HEK293T (cell line): ENCODE measurements at regions not wholly inside any gene's neighbourhood (a gene's known extent, or its start where the extent isn't known, plus 50 kb on each side); places are given as distances from the start of the nearest gene placed in this dataset.

Experiments used
- CTCF ChIA-PET: fragments of 350-600 bp; formaldehyde crosslinking; extraction: SDS; loops from one replicate; lab custom pipeline; 2021; ENCODE audit warnings: antibody characterized with exemption, inconsistent platforms; lab: Yijun Ruan, JAX
- POLR2A ChIA-PET: fragments of 350-600 bp; formaldehyde crosslinking; extraction: SDS; loops from one replicate; lab custom pipeline; 2020; ENCODE audit warnings: antibody characterized with exemption, inconsistent platforms; lab: Yijun Ruan, JAX
- DNase-seq: peaks from one replicate; pipeline ENCODE4 v3.0.0; 2012; ENCODE audit warnings: mixed read lengths; ENCODE audit errors: extremely low spot score
- ARNT ChIP-seq: fragments of 450-650 bp; IDR thresholded peaks from 2 replicates; pipeline ENCODE4 v1.6.1; 2017; ENCODE audit warnings: mild to moderate bottlenecking
- BHLHE40 ChIP-seq: fragments of 450-650 bp; IDR thresholded peaks from 2 replicates; pipeline ENCODE4 v1.6.1; 2016; ENCODE audit warnings: mild to moderate bottlenecking, moderate library complexity, borderline replicate concordance
- CTBP1 ChIP-seq: fragments of 450-650 bp; IDR thresholded peaks from 2 replicates; pipeline ENCODE4 v1.6.1; 2016; ENCODE audit warnings: borderline replicate concordance
- ELF4 ChIP-seq: fragments of 450-650 bp; IDR thresholded peaks from 2 replicates; pipeline ENCODE4 v1.6.1; 2017; ENCODE audit warnings: antibody characterized with exemption
- FOXA1 ChIP-seq: fragments of 450-650 bp; IDR thresholded peaks from 2 replicates; pipeline ENCODE4 v1.6.1; 2016; ENCODE audit warnings: mild to moderate bottlenecking
- FOXK2 ChIP-seq: fragments of 450-650 bp; IDR thresholded peaks from 2 replicates; pipeline ENCODE4 v1.6.1; 2016; ENCODE audit warnings: mild to moderate bottlenecking
- FOXM1 ChIP-seq: fragments of 450-650 bp; IDR thresholded peaks from 2 replicates; pipeline ENCODE4 v1.6.1; 2017; ENCODE audit warnings: mild to moderate bottlenecking, borderline replicate concordance
- HDGF ChIP-seq: fragments of 450-650 bp; IDR thresholded peaks from 2 replicates; pipeline ENCODE4 v1.6.1; 2017; ENCODE audit warnings: antibody characterized with exemption, borderline replicate concordance
- L3MBTL2 ChIP-seq: fragments of 450-650 bp; conservative IDR thresholded peaks from 2 replicates; pipeline ENCODE4 v1.6.1; 2016; ENCODE audit warnings: mild to moderate bottlenecking
- LEF1 ChIP-seq: fragments of 450-650 bp; IDR thresholded peaks from 2 replicates; pipeline ENCODE4 v1.6.1; 2017; ENCODE audit warnings: mild to moderate bottlenecking, borderline replicate concordance
- NFRKB ChIP-seq: fragments of 450-650 bp; IDR thresholded peaks from 2 replicates; pipeline ENCODE4 v1.6.1; 2016; ENCODE audit warnings: mild to moderate bottlenecking, moderate library complexity
- SP1 ChIP-seq: fragments of 450-650 bp; IDR thresholded peaks from 2 replicates; pipeline ENCODE4 v1.6.1; 2017
- SUZ12 ChIP-seq: fragments of 450-650 bp; IDR thresholded peaks from 2 replicates; pipeline ENCODE4 v1.6.1; 2016; ENCODE audit warnings: mild to moderate bottlenecking
- TARDBP ChIP-seq: fragments of 450-650 bp; IDR thresholded peaks from 2 replicates; pipeline ENCODE4 v1.6.1; 2016
- ZNF384 ChIP-seq: fragments of 450-650 bp; IDR thresholded peaks from 2 replicates; pipeline ENCODE4 v1.6.1; 2016
- TF ChIP-seq, protein P1 (sequence below): fragments of 450-650 bp; IDR thresholded peaks from 2 replicates; pipeline ENCODE4 v1.6.1; 2016

DNA sequence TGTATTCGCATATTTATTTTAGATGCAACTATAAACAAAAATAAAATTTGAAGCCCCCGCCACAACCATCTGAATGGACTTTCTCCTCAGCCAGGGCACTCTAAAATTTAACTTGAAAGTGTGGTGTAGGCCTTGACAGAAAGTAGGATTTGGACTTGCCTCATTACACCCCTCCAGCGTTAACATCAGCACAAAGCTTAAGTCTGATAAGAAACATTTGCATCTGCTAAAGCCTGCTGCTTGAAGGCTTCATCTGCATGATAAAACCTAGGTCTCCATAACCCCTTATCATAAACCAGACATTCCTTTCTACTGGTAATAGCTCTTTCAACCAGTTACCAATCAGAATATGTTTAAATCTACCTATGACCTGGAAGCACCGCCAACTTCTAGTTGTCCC lies 1046.5 kb downstream of the FAT4 start:
- DNase-seq, result no peak
- ChIA-PET CTCF (no interaction called here), POLR2A (no interaction called here)
- no peak for TF ChIP-seq CTBP1

- ChIA-PET POLR2A (no interaction called here), CTCF (interaction anchor here (0.6 kb wide), 1 partner anchor 9 kb away, joined by 3 read pairs; no protein-coding TSS in a partner anchor)
- no peak for DNase-seq
- TF ChIP-seq CTBP1 (no peak), ZNF384 (no peak), LEF1 (no peak), SUZ12 (no peak), HDGF (no peak), FOXA1 (no peak), ARNT (no peak), SP1 (no peak), L3MBTL2 (no peak), NFRKB (no peak), FOXM1 (no peak), FOXK2 (no peak), TARDBP (no peak), BHLHE40 (no peak)
- TF ChIP-seq, protein P1, sequence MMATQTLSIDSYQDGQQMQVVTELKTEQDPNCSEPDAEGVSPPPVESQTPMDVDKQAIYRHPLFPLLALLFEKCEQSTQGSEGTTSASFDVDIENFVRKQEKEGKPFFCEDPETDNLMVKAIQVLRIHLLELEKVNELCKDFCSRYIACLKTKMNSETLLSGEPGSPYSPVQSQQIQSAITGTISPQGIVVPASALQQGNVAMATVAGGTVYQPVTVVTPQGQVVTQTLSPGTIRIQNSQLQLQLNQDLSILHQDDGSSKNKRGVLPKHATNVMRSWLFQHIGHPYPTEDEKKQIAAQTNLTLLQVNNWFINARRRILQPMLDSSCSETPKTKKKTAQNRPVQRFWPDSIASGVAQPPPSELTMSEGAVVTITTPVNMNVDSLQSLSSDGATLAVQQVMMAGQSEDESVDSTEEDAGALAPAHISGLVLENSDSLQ, result no peak
Measured at GRCh38 chr4:126364311-126364911, 1049.7 kb downstream of the FAT4 start.

DNA sequence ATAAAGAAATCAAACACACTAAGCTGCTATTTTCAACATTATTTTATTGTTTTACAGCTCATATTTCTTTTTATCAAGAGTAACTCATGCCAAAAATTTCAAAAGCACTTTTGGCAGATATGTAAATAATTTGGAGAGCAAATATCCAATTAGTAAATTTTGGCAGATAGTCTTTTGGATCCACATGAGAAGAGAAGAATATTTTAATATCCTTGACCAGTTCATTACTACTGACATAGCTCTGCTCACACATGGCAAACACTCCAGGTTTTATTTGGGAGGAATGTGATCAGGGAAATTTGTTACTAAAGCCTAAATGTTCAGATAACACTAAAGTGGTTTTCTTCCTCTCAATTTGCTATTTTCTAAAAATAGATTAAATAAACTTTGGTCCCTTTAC lies 1054.3 kb downstream of the FAT4 start:
- TF ChIP-seq CTBP1 (no peak), FOXM1 (no peak)
- TF ChIP-seq, protein P1, result no peak
- no peak for DNase-seq
- POLR2A ChIA-PET, result no interaction called here
- CTCF ChIA-PET, result no interaction called here

DNA sequence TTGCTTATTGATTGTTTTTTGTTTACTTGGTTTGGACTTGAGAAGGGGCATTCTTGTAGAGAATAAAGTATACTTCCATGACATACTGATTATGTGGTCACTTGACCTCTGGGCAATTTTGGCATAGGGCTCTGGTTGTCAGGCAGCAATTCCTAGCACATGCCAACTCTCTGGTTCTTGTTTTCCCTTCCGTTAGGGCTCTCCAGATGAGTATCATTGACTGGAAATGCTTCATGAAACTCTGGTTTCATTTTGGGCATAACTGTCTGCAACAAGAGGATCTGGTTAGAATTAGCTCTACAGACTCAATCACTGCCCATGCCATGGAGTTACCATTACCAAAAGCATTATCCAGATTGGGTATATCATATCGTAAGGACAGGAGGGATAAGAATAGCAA lies 1057.9 kb downstream of the FAT4 start:
- ChIA-PET CTCF (no interaction called here), POLR2A (no interaction called here)
- DNase-seq, result no peak
- TF ChIP-seq FOXK2 (no peak), SP1 (no peak), BHLHE40 (no peak), CTBP1 (no peak), NFRKB (no peak), LEF1 (no peak), L3MBTL2 (no peak), FOXA1 (no peak), SUZ12 (no peak), ELF4 (no peak), HDGF (no peak), FOXM1 (no peak), ZNF384 (no peak), TARDBP (no peak), ARNT (no peak)
- TF ChIP-seq, protein P1, result no peak

GRCh38 chr4:126375462-126376054 lies 1060.8 kb downstream of the FAT4 start:
- POLR2A ChIA-PET, result no interaction called here
- TF ChIP-seq SP1, result no peak
- no peak for TF ChIP-seq BHLHE40
- TF ChIP-seq LEF1, result no peak
- TF ChIP-seq, protein P1, result no peak
- TF ChIP-seq FOXM1, result no peak
- TF ChIP-seq L3MBTL2, result no peak
- no peak for TF ChIP-seq CTBP1
- no peak for TF ChIP-seq HDGF
- no peak for TF ChIP-seq NFRKB
- DNase-seq, result no peak
- CTCF ChIA-PET, result no interaction called here

DNA sequence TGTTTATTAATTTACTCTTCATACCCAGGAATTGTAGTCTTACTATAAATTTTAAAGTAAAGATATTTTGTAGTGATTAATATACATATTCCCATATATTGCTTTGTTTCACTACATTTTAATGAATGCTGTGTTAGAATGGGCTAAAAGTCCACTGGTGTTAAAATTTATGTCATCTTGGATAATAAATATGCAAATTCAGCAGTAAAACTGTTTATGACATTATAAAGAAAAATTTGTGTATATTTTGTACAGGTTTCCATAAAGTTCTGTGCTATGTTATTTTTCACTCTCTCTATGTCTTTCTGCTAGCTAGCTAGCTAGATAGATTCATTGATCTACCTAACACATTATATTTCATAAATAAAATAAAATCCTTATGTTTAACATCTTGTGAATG lies 1071.2 kb downstream of the FAT4 start:
- TF ChIP-seq FOXK2 (no peak), SP1 (no peak)
- ChIA-PET CTCF (interaction anchor here (0.6 kb wide), 1 partner anchor 68 kb away, joined by 3 read pairs; no protein-coding TSS in a partner anchor), POLR2A (no interaction called here)
- no peak for DNase-seq
